H1 (cell line): ENCODE measurements at regions not wholly inside any gene's neighbourhood (a gene's known extent, or its start where the extent isn't known, plus 50 kb on each side); places are given as distances from the start of the nearest gene placed in this dataset.

ENCODE experiments used
- CTCF ChIA-PET: fragments of 300-600 bp; sonication (Branson Sonifier 250); formaldehyde crosslinking; loops from one replicate; lab custom pipeline; 2021; ENCODE audit not compliant: partially characterized antibody; lab: Charles Lee
- POLR2A ChIA-PET: fragments of 300-600 bp; sonication (Branson Sonifier 250); formaldehyde crosslinking; loops from one replicate; lab custom pipeline; 2021; ENCODE audit warnings: inconsistent platforms; ENCODE audit not compliant: partially characterized antibody; lab: Charles Lee
- DNase-seq, 2 experiments: peaks; one replicate each; pipeline versions ENCODE4 v3.0.0 to v3.0.0-alpha.2; 2010 to 2022; ENCODE audit warnings: low spot score in 2 of 2, low read depth in 1 of 2, mixed read lengths in 1 of 2
- FAIRE-seq: peaks from 2 replicates; lab custom pipeline; 2011; peaks lifted over from hg19 to GRCh38; lab: Jason Lieb, UNC
- H2AFZ ChIP-seq: 2 replicates; pipeline ENCODE4 v1.8.1; 2012; ENCODE audit warnings: low read length, inconsistent platforms
- H2AK5ac ChIP-seq: 2 replicates; pipeline ENCODE4 v1.6.1; 2013; ENCODE audit warnings: low read depth, low read length
- H2BK120ac ChIP-seq: replicated peaks from 2 replicates; pipeline ENCODE3; 2013; ENCODE audit warnings: low read depth, low read length, inconsistent platforms
- H2BK12ac ChIP-seq: 2 replicates; pipeline ENCODE4 v1.6.1; 2013; ENCODE audit warnings: low read depth, low read length
- H2BK15ac ChIP-seq: 2 replicates; pipeline ENCODE4 v1.6.1; 2013; ENCODE audit warnings: low read length
- H2BK20ac ChIP-seq: 2 replicates; pipeline ENCODE4 v1.6.1; 2013; ENCODE audit warnings: low read length
- H2BK5ac ChIP-seq: 2 replicates; pipeline ENCODE4 v1.6.1; 2013; ENCODE audit warnings: low read depth, low read length
- H3K14ac ChIP-seq: 2 replicates; pipeline ENCODE4 v1.6.1; 2013; ENCODE audit warnings: inconsistent platforms; ENCODE audit not compliant: insufficient read length
- H3K18ac ChIP-seq: 2 replicates; pipeline ENCODE4 v1.6.1; 2013; ENCODE audit warnings: low read length; ENCODE audit errors: extremely low read depth
- H3K23ac ChIP-seq: 2 replicates; pipeline ENCODE4 v1.6.1; 2013; ENCODE audit warnings: inconsistent platforms; ENCODE audit not compliant: insufficient read length
- H3K23me2 ChIP-seq: 2 replicates; pipeline ENCODE4 v1.6.1; 2013; ENCODE audit warnings: low read depth, low read length
- H3K27ac ChIP-seq: 2 replicates; pipeline ENCODE4 v1.6.1; 2011; ENCODE audit warnings: low read depth, low read length, inconsistent platforms
- H3K27me3 ChIP-seq, 4 experiments: replicated peaks in 1 of 4; 1 replicate in 1 of 4; 2 replicates in 3 of 4; pipeline versions ENCODE4 v1.6.1 to v1.8.1; 2011 to 2013; ENCODE audit warnings: low read length in 3 of 4, mild to moderate bottlenecking in 3 of 4, inconsistent platforms in 2 of 4, mixed read lengths in 2 of 4, moderate library complexity in 1 of 4; ENCODE audit not compliant: control insufficient read depth in 3 of 4, insufficient read depth in 3 of 4; ENCODE audit errors: extremely low read depth in 1 of 4
- H3K36me3 ChIP-seq, 4 experiments: 2 replicates each; pipeline versions ENCODE4 v1.6.1 to v1.8.1; 2011 to 2013; ENCODE audit warnings: mild to moderate bottlenecking in 4 of 4, low read length in 3 of 4, moderate library complexity in 2 of 4, control low read depth in 1 of 4, inconsistent platforms in 1 of 4; ENCODE audit not compliant: insufficient read depth in 4 of 4, control insufficient read depth in 2 of 4
- H3K4ac ChIP-seq: replicated peaks from 2 replicates; pipeline ENCODE3; 2013; ENCODE audit warnings: low read length, low read depth, mixed read lengths, inconsistent platforms; ENCODE audit not compliant: insufficient read length
- H3K4me1 ChIP-seq, 4 experiments: replicated peaks in 1 of 4; 1 replicate in 1 of 4; 2 replicates in 3 of 4; pipeline versions ENCODE4 v1.6.1 to v1.8.1; 2011 to 2013; ENCODE audit warnings: low read length in 3 of 4, inconsistent platforms in 2 of 4, mixed read lengths in 1 of 4; ENCODE audit not compliant: insufficient read depth in 4 of 4, control insufficient read depth in 3 of 4
- H3K4me2 ChIP-seq, 2 experiments: 2 replicates each; pipeline versions ENCODE4 v1.6.1 to v1.8.1; 2011 to 2013; ENCODE audit warnings: low read depth in 2 of 2, low read length in 2 of 2, control low read depth in 1 of 2, inconsistent platforms in 1 of 2, mild to moderate bottlenecking in 1 of 2; ENCODE audit not compliant: insufficient read depth in 1 of 2
- H3K4me3 ChIP-seq, 4 experiments: fragments of 200-600, 300-600 bp in 1 of 4; sonication (generic), shearing (Covaris generic), sonication (Bioruptor Twin) in 1 of 4; 2 replicates each; pipeline versions ENCODE4 v1.5.1 to v1.8.1; 2011 to 2016; ENCODE audit warnings: low read length in 4 of 4, low read depth in 3 of 4, control low read depth in 2 of 4, inconsistent platforms in 2 of 4, mild to moderate bottlenecking in 2 of 4, mixed read lengths in 1 of 4, moderate library complexity in 1 of 4; ENCODE audit not compliant: insufficient read depth in 2 of 4; ENCODE audit errors: extremely low read depth in 1 of 4
- H3K56ac ChIP-seq: replicated peaks from 2 replicates; pipeline ENCODE3; 2013; ENCODE audit warnings: low read depth, mild to moderate bottlenecking, mixed read lengths, low read length, inconsistent platforms; ENCODE audit not compliant: insufficient read length
- H3K79me1 ChIP-seq: 2 replicates; pipeline ENCODE4 v1.6.1; 2013; ENCODE audit warnings: low read depth, low read length, control low read depth
- H3K79me2 ChIP-seq, 2 experiments: 2 replicates each; pipeline versions ENCODE4 v1.6.1 to v1.8.1; 2012 to 2013; ENCODE audit warnings: low read length in 2 of 2, mild to moderate bottlenecking in 2 of 2, inconsistent platforms in 1 of 2; ENCODE audit not compliant: insufficient read depth in 2 of 2, control insufficient read depth in 1 of 2
- H3K9ac ChIP-seq, 4 experiments: replicated peaks in 1 of 4; 1 replicate in 1 of 4; 2 replicates in 3 of 4; pipeline versions ENCODE4 v1.6.1 to v1.8.1; 2011 to 2013; ENCODE audit warnings: low read depth in 3 of 4, low read length in 3 of 4, control low read depth in 2 of 4, mild to moderate bottlenecking in 2 of 4, moderate library complexity in 2 of 4, inconsistent platforms in 1 of 4; ENCODE audit errors: extremely low read depth in 1 of 4
- H3K9me3 ChIP-seq, 2 experiments: 2 replicates each; pipeline versions ENCODE4 v1.6.1 to v1.8.1; 2012 to 2013; ENCODE audit warnings: mild to moderate bottlenecking in 2 of 2, moderate library complexity in 2 of 2, control low read depth in 1 of 2, inconsistent platforms in 1 of 2, low read depth in 1 of 2, low read length in 1 of 2, mixed read lengths in 1 of 2; ENCODE audit not compliant: insufficient read depth in 2 of 2
- H4K20me1 ChIP-seq, 2 experiments: replicated peaks in 1 of 2; 2 replicates each; pipeline versions ENCODE3 to v1.8.1; 2011 to 2013; ENCODE audit warnings: inconsistent platforms in 2 of 2, low read length in 2 of 2, mild to moderate bottlenecking in 1 of 2; ENCODE audit not compliant: insufficient read depth in 2 of 2, control insufficient read depth in 1 of 2
- H4K5ac ChIP-seq: 2 replicates; pipeline ENCODE4 v1.6.1; 2013; ENCODE audit warnings: low read length, low read depth, mixed read lengths, inconsistent platforms; ENCODE audit not compliant: insufficient read length
- H4K8ac ChIP-seq: 2 replicates; pipeline ENCODE4 v1.8.0; 2013; ENCODE audit warnings: mild to moderate bottlenecking, moderate library complexity, low read length, inconsistent platforms; ENCODE audit not compliant: insufficient read depth; ENCODE audit errors: extremely low read depth
- H4K91ac ChIP-seq: replicated peaks from 2 replicates; pipeline ENCODE3; 2013; ENCODE audit warnings: low read length, mixed read lengths, inconsistent platforms; ENCODE audit not compliant: insufficient read length
- CHD7 ChIP-seq: fragments of 300-600 bp; sonication (generic); IDR thresholded peaks from 2 replicates; pipeline ENCODE4 v1.7.1; 2012; ENCODE audit warnings: low read length, moderate library complexity, mild to moderate bottlenecking, inconsistent platforms; ENCODE audit not compliant: insufficient replicate concordance
- WGBS, 2 experiments: shearing (Covaris generic) in 1 of 2; methylation state at CpG; one replicate each; pipeline versions ENCODE4 v1.1.6 to v1.1.7; 2013 to 2015; ENCODE audit warnings: low lambda C conversion rate in 2 of 2, mixed read lengths in 2 of 2, inconsistent platforms in 1 of 2, low coverage in 1 of 2, missing lambda C conversion rate in 1 of 2; ENCODE audit not compliant: insufficient replicate concordance in 2 of 2, insufficient coverage in 1 of 2, insufficient read length in 1 of 2; ENCODE audit errors: extremely low coverage in 1 of 2, missing lambda C conversion rate in 1 of 2; 5-methylcytosine and 5-hydroxymethylcytosine counted together

GRCh38 chr1:213570487-213570886 lies 417.3 kb upstream of the PROX1 start:
- ChIA-PET POLR2A (no interaction called here), CTCF (no interaction called here)
- no peak overlapping the region for H3K27ac ChIP-seq
- no peak overlapping the region for H2AFZ ChIP-seq
- H4K91ac ChIP-seq: no peak overlapping the region
- FAIRE-seq: no peak
- no peak overlapping the region for H3K14ac ChIP-seq
- H3K4ac ChIP-seq: no peak overlapping the region
- no peak overlapping the region for H3K23ac ChIP-seq
- no peak overlapping the region for H2BK120ac ChIP-seq
- H3K79me1 ChIP-seq: no peaks in the 10 kb centered on the region
- H3K4me3 ChIP-seq: no peak overlapping the region
- H3K9me3 ChIP-seq: no peaks in the 10 kb centered on the region
- no peaks in the 10 kb centered on the region; a peak in 1 of 8 replicates for H3K36me3 ChIP-seq
- H2AK5ac ChIP-seq: no peak overlapping the region
- no peak overlapping the region for H3K18ac ChIP-seq
- no peaks in the 10 kb centered on the region for H3K23me2 ChIP-seq
- DNase-seq: no peak
- no peak overlapping the region for H3K56ac ChIP-seq
- H3K4me1 ChIP-seq: no peaks in the 10 kb centered on the region
- H2BK5ac ChIP-seq: no peak overlapping the region
- H4K5ac ChIP-seq: no peak overlapping the region
- no peaks in the 10 kb centered on the region for H4K20me1 ChIP-seq
- no peak overlapping the region for H2BK12ac ChIP-seq
- H2BK15ac ChIP-seq: no peak overlapping the region
- no peaks in the 10 kb centered on the region for H3K27me3 ChIP-seq
- H2BK20ac ChIP-seq: no peak overlapping the region
- no peak overlapping the region for H3K9ac ChIP-seq
- H3K4me2 ChIP-seq: no peak overlapping the region
- no peak overlapping the region for H4K8ac ChIP-seq
- WGBS, 2 experiments: 74% methylated on average over 2 of the region's 2 CpGs; no CpG with 5 or more reads in 1 of the 2 experiments
- no peaks in the 10 kb centered on the region for H3K79me2 ChIP-seq
- no peak for TF ChIP-seq CHD7
